Prostate gland (tissue), 2 donors: ENCODE measurements at regions not wholly inside any gene's neighbourhood (a gene's known extent, or its start where the extent isn't known, plus 50 kb on each side); places are given as distances from the start of the nearest gene placed in this dataset.

Source experiments
- DNase-seq: peaks from one replicate; pipeline ENCODE4 v3.0.0-alpha.2; 2019; ENCODE audit warnings: low spot score
- H3K27ac ChIP-seq, 2 donors: fragments of 200-600 bp; sonication (generic); 2 replicates each; pipeline ENCODE4 v1.5.1; 2017 to 2019
- H3K27me3 ChIP-seq: fragments of 200-600 bp; sonication (generic); replicated peaks from 2 replicates; pipeline ENCODE4 v1.5.1; 2019; ENCODE audit not compliant: insufficient read depth
- H3K36me3 ChIP-seq, 2 donors: fragments of 200-600 bp; sonication (generic); 1 replicate in 1 of 2; 2 replicates in 1 of 2; pipeline versions ENCODE4 v1.5.1 to v1.8.1; 2017 to 2019
- H3K4me1 ChIP-seq: fragments of 200-600 bp; sonication (generic); replicated peaks from 2 replicates; pipeline ENCODE4 v1.5.1; 2019
- H3K4me3 ChIP-seq, 2 donors: fragments of 200-600 bp; sonication (generic); 2 replicates each; pipeline ENCODE4 v1.5.1; 2017 to 2019
- H3K9me3 ChIP-seq: fragments of 200-600 bp; sonication (generic); 2 replicates; pipeline ENCODE4 v1.5.1; 2017
- POLR2A ChIP-seq: fragments of 450-650 bp; IDR thresholded peaks from one replicate; pipeline ENCODE4 v1.6.1; 2016; ENCODE audit warnings: antibody characterized with exemption, mild to moderate bottlenecking
- POLR2AphosphoS5 ChIP-seq: sonication (generic); formaldehyde crosslinking; IDR thresholded peaks from one replicate; pipeline ENCODE4 v1.6.1; 2017; ENCODE audit warnings: antibody characterized with exemption
- WGBS: methylation state at CpG from one replicate; pipeline ENCODE4 v1.1.5; 2018; 5-methylcytosine and 5-hydroxymethylcytosine counted together
- intact Hi-C: fragments of 100-400 bp; cut with DNase I; formaldehyde crosslinking; loops from one replicate; pipeline ENCODE4 v1.14.2; 2022
- TF ChIP-seq, protein P1 (sequence below), 4 experiments: fragments of 200-600 bp in 2 of 4; fragments of 450-650 bp in 2 of 4; sonication (generic) in 2 of 4; IDR thresholded peaks; 1 replicate in 3 of 4; 2 replicates in 1 of 4; pipeline ENCODE4 v1.5.1; 2016 to 2019; ENCODE audit warnings: antibody characterized with exemption in 4 of 4, mild to moderate bottlenecking in 2 of 4, moderate library complexity in 2 of 4

DNA sequence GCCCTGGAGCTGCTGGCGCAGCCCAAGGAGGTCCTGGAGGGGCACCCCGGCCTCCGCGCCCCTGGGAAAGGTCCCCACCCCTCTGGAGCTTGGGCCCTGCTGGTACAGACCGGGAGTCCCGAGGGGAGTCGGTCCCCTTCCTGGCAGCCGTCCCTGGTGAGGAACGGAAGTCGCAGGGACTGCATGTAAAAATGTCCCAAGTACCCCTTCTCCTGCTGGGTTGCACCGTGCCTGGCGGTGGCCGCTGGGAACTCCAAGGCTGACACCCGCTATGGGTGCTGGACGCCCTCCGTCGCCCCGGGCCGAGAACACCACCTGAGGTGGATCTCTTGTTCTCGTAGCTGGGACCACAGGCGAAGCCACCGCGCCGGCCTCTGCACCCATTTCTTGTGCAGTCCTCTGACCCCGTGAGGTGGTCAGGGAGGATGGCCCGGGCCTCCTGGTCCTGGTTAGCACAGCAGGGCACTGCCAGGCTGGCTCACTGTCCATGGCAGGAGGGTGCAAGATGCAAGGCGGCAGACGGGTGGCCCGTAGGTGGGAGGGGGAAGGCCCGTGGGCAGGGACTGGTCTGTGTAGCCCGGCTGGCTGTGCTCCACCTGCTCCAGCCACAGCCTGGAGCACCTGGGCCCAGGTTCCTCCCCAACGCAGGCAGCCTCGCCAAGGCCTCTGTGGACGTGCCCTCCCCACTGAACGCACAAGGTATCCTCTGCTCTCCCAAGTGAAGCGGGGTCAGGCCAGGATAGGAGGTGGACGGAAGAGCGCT, 165.2 kb downstream of the IGLL1 start:
- Histone ChIP-seq H3K9me3 (no peaks in the 10 kb centered on the region), H3K4me1 (no peaks in the 10 kb centered on the region), H3K4me3 (no peak overlapping the region), H3K27ac (no peak overlapping the region), H3K36me3 (no peaks in the 10 kb centered on the region), H3K27me3 (no peaks in the 10 kb centered on the region)
- 84% methylated on average over 17 of the region's 38 CpGs for WGBS
- intact Hi-C loops: no loop called here
- DNase-seq: no peak
- TF ChIP-seq POLR2A: no peak
- TF ChIP-seq POLR2AphosphoS5: no peak

DNA sequence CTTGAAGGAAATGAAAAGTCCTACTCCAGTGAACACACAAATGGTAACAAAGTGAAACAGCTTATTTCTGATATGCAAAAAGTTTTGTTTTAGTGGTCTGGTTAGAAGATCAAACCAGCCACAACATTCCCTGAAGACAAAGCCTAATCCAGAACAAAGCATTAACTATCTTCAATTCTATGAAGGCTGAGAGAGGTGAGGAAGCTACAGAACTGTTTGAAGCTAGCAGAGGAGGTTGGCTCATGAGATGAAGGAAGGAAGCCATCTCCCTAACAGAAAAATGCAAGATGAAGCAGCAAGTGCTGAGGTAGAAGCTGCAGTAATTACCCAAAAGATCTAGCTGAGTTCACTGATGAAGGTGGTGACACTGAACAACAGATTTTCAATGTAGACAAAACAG, 168.4 kb downstream of the IGLL1 start:
- H3K4me1 ChIP-seq: no peaks in the 10 kb centered on the region
- no peaks in the 10 kb centered on the region for H3K9me3 ChIP-seq
- TF ChIP-seq POLR2AphosphoS5: no peak
- TF ChIP-seq, protein P1, sequence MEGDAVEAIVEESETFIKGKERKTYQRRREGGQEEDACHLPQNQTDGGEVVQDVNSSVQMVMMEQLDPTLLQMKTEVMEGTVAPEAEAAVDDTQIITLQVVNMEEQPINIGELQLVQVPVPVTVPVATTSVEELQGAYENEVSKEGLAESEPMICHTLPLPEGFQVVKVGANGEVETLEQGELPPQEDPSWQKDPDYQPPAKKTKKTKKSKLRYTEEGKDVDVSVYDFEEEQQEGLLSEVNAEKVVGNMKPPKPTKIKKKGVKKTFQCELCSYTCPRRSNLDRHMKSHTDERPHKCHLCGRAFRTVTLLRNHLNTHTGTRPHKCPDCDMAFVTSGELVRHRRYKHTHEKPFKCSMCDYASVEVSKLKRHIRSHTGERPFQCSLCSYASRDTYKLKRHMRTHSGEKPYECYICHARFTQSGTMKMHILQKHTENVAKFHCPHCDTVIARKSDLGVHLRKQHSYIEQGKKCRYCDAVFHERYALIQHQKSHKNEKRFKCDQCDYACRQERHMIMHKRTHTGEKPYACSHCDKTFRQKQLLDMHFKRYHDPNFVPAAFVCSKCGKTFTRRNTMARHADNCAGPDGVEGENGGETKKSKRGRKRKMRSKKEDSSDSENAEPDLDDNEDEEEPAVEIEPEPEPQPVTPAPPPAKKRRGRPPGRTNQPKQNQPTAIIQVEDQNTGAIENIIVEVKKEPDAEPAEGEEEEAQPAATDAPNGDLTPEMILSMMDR (IDR thresholded peaks at IDR 0.05): no peak
- no peak for TF ChIP-seq POLR2A
- DNase-seq: no peak
- intact Hi-C loops: no loop called here
- H3K4me3 ChIP-seq: no peak overlapping the region
- no peaks in the 10 kb centered on the region for H3K27me3 ChIP-seq
- no peaks in the 10 kb centered on the region for H3K36me3 ChIP-seq
- H3K27ac ChIP-seq: no peak overlapping the region

DNA sequence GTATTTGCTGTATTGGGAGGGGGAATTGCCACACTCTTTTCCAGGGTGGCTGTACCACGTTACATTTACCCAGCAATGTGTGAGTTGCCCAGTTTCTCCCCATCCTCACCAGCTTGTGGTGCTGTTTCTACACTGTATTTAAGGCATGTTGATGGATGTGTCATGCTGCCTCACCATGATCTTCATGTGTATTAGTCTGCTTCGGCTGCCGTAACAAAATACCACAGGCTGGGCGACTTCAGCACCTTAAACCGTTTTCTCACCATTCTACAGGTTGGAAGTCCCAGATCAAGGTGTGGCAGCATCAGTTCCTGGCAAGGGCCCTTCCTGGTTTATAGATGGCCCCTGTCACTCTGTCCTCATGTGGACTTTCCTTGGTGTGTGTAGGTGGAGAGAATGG, 169.7 kb downstream of the IGLL1 start:
- Histone ChIP-seq H3K4me1 (no peaks in the 10 kb centered on the region), H3K9me3 (no peaks in the 10 kb centered on the region), H3K27ac (no peak overlapping the region), H3K4me3 (no peak overlapping the region), H3K27me3 (no peaks in the 10 kb centered on the region), H3K36me3 (no peaks in the 10 kb centered on the region)
- no peak for TF ChIP-seq POLR2A
- TF ChIP-seq, protein P1 (IDR thresholded peaks at IDR 0.05): no peak
- no peak for TF ChIP-seq POLR2AphosphoS5
- DNase-seq: no peak
- intact Hi-C loops: no loop called here
- 96% methylated on average over 5 of the region's 5 CpGs for WGBS

DNA sequence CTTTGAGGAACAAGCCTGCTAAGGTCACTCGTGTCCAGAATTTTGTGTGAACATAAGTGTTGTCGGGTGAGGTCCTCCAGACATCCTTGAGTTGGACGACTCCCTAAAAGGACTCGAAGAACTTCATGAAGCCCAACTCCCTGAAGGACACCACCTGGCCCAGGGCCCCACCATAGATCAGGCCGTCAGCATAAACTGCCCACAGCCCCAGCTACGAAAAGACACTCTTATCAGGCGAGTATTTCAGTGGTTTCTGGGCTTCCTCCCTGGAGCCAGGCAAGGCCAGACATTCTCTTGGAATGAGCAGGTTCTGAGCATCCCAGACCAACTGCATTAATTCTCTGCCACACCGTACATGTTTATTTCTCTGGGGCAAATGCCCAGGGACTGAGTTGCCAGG, 170.1 kb downstream of the IGLL1 start:
- Histone ChIP-seq H3K9me3 (no peaks in the 10 kb centered on the region), H3K27ac (no peak overlapping the region), H3K4me3 (no peak overlapping the region), H3K4me1 (no peaks in the 10 kb centered on the region), H3K27me3 (no peaks in the 10 kb centered on the region), H3K36me3 (no peaks in the 10 kb centered on the region)
- no peak for DNase-seq
- 84% methylated on average over 8 of the region's 8 CpGs for WGBS
- intact Hi-C loops: no loop called here
- TF ChIP-seq, protein P1 (IDR thresholded peaks at IDR 0.05): no peak
- TF ChIP-seq POLR2AphosphoS5: no peak
- TF ChIP-seq POLR2A: no peak

DNA sequence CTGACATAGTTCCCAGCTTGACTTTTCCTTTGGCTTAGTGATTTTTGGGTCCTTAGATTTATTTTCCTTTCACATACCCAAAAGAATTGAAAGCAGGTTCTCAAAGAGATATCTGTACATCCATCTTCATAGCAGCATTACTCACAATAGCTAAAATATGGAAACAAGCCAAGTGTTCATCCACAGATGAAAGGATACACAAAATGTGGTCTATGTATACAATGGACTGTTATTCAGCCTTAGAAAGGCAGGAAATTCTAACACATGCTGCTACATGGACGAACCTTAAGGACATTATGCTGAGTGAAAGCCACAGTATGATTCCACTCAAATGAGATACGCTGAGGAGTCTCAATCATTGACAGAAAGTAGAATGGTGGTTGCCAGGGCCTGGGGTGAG, 171.8 kb downstream of the IGLL1 start:
- Histone ChIP-seq H3K27ac (no peak overlapping the region), H3K4me1 (no peaks in the 10 kb centered on the region), H3K27me3 (no peaks in the 10 kb centered on the region), H3K36me3 (no peaks in the 10 kb centered on the region), H3K9me3 (no peaks in the 10 kb centered on the region), H3K4me3 (no peak overlapping the region)
- 31% methylated on average over 2 of the region's 2 CpGs for WGBS
- intact Hi-C loops: no loop called here
- no peak for DNase-seq
- TF ChIP-seq POLR2A (no peak), POLR2AphosphoS5 (no peak)
- TF ChIP-seq, protein P1 (IDR thresholded peaks at IDR 0.05): no peak
